Lower leg skin (tissue), 3 donors: ENCODE measurements at regions not wholly inside any gene's neighbourhood (a gene's known extent, or its start where the extent isn't known, plus 50 kb on each side); places are given as distances from the start of the nearest gene placed in this dataset.

ENCODE experiments used
- POLR2A ChIP-seq, 2 donors: fragments of 450-650 bp; IDR thresholded peaks; one replicate each; pipeline ENCODE4 v1.6.1; 2016 to 2017; ENCODE audit warnings: antibody characterized with exemption in 2 of 2, mild to moderate bottlenecking in 1 of 2, moderate library complexity in 1 of 2
- TF ChIP-seq, protein P1 (sequence below), 3 donors: fragments of 450-650 bp; IDR thresholded peaks; one replicate each; pipeline ENCODE4 v1.5.1; 2016; ENCODE audit warnings: antibody characterized with exemption in 3 of 3, mild to moderate bottlenecking in 3 of 3, moderate library complexity in 2 of 3

DNA sequence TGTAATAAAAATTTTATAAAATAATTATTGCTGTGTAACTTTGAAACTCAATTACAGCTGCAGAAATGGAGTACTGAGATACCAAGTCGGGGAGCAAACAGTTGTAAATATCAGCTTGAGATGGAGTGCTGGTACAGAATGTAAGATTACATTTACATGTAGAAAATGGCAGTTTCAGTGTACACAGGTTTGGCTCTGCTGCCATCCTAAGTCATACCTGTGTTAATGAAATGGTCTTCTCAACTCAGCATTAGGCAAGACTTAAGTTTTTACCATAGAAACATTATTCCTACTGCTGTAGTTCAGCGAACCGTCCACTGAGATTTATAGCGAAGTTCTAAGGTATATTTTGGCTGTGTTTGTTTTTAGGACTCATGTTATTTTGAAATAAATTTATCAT, 110.1 kb upstream of the TBL1XR1 start:
- TF ChIP-seq, protein P1, sequence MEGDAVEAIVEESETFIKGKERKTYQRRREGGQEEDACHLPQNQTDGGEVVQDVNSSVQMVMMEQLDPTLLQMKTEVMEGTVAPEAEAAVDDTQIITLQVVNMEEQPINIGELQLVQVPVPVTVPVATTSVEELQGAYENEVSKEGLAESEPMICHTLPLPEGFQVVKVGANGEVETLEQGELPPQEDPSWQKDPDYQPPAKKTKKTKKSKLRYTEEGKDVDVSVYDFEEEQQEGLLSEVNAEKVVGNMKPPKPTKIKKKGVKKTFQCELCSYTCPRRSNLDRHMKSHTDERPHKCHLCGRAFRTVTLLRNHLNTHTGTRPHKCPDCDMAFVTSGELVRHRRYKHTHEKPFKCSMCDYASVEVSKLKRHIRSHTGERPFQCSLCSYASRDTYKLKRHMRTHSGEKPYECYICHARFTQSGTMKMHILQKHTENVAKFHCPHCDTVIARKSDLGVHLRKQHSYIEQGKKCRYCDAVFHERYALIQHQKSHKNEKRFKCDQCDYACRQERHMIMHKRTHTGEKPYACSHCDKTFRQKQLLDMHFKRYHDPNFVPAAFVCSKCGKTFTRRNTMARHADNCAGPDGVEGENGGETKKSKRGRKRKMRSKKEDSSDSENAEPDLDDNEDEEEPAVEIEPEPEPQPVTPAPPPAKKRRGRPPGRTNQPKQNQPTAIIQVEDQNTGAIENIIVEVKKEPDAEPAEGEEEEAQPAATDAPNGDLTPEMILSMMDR (IDR thresholded peaks at IDR 0.05): no peak
- TF ChIP-seq POLR2A (IDR thresholded peaks at IDR 0.05): no peak
